SU-DHL-6 (cell line): ENCODE measurements at regions not wholly inside any gene's neighbourhood (a gene's known extent, or its start where the extent isn't known, plus 50 kb on each side); places are given as distances from the start of the nearest gene placed in this dataset.

ENCODE experiments used
- H2AFZ ChIP-seq: fragments of 200-600 bp; sonication (generic); 2 replicates; pipeline ENCODE4 v1.6.1; 2014; ENCODE audit warnings: low read depth, mild to moderate bottlenecking, moderate library complexity, mixed read lengths, antibody characterized with exemption, low read length; ENCODE audit not compliant: severe bottlenecking
- H3F3A ChIP-seq: fragments of 200-600 bp; shearing (Covaris generic); 2 replicates; pipeline ENCODE4 v1.6.0; 2016; ENCODE audit warnings: antibody characterized with exemption, mild to moderate bottlenecking; ENCODE audit not compliant: insufficient read depth
- H3K27ac ChIP-seq: fragments of 200-600 bp; sonication (generic); 2 replicates; pipeline ENCODE4 v1.5.1; 2016; ENCODE audit warnings: low read depth, mild to moderate bottlenecking, low read length, moderate library complexity, mixed read lengths
- H3K27me3 ChIP-seq: fragments of 200-600 bp; sonication (generic), shearing (Covaris generic); 2 replicates; pipeline ENCODE4 v1.6.0; 2014; ENCODE audit warnings: mild to moderate bottlenecking, low read length
- H3K36me3 ChIP-seq: fragments of 200-600 bp; sonication (generic); 2 replicates; pipeline ENCODE4 v1.6.1; 2014; ENCODE audit warnings: mild to moderate bottlenecking, low read length, mixed read lengths
- H3K4me2 ChIP-seq: fragments of 300-600, 200-600 bp; shearing (Covaris generic), sonication (generic); 2 replicates; pipeline ENCODE4 v1.6.0; 2014; ENCODE audit warnings: low read length, low read depth, mild to moderate bottlenecking; ENCODE audit not compliant: poor library complexity, severe bottlenecking
- H3K4me3 ChIP-seq: fragments of 200-600 bp; sonication (generic); 2 replicates; pipeline ENCODE4 v1.5.1; 2014; ENCODE audit warnings: antibody characterized with exemption, low read length, mild to moderate bottlenecking, mixed read lengths; ENCODE audit not compliant: insufficient read depth, poor library complexity, severe bottlenecking
- H3K79me2 ChIP-seq: fragments of 200-600 bp; sonication (generic); 2 replicates; pipeline ENCODE4 v1.6.1; 2014; ENCODE audit warnings: mild to moderate bottlenecking, low read length, moderate library complexity; ENCODE audit not compliant: insufficient read depth
- H3K9ac ChIP-seq: fragments of 200-600 bp; sonication (generic); 2 replicates; pipeline ENCODE4 v1.7.0; 2014; ENCODE audit warnings: mild to moderate bottlenecking, low read length
- H3K9me2 ChIP-seq: fragments of 200-600 bp; sonication (generic); replicated peaks from 2 replicates; pipeline ENCODE4 v1.6.1; 2014; ENCODE audit warnings: low read length; ENCODE audit not compliant: insufficient read depth
- H3K9me3 ChIP-seq: fragments of 200-600 bp; sonication (generic); 2 replicates; pipeline ENCODE4 v1.6.1; 2014; ENCODE audit warnings: low read length, mixed read lengths; ENCODE audit not compliant: insufficient read depth
- H4K20me1 ChIP-seq: fragments of 200-600 bp; sonication (generic); 2 replicates; pipeline ENCODE4 v1.6.1; 2014; ENCODE audit warnings: low read depth, mild to moderate bottlenecking, antibody characterized with exemption, low read length, moderate library complexity, mixed read lengths
- CTCF ChIP-seq: fragments of 200-600 bp; sonication (generic); IDR thresholded peaks from one replicate; pipeline ENCODE4 v1.5.1; 2017; ENCODE audit warnings: antibody characterized with exemption, mild to moderate bottlenecking, low read length, moderate library complexity; ENCODE audit not compliant: insufficient read depth, poor library complexity, severe bottlenecking
- EZH2phosphoT487 ChIP-seq: fragments of 200-600 bp; sonication (generic), shearing (Covaris generic); conservative IDR thresholded peaks from 2 replicates; pipeline ENCODE4 v1.6.1; 2018; ENCODE audit warnings: mild to moderate bottlenecking, antibody characterized with exemption, low read length, moderate library complexity, mixed read lengths

DNA sequence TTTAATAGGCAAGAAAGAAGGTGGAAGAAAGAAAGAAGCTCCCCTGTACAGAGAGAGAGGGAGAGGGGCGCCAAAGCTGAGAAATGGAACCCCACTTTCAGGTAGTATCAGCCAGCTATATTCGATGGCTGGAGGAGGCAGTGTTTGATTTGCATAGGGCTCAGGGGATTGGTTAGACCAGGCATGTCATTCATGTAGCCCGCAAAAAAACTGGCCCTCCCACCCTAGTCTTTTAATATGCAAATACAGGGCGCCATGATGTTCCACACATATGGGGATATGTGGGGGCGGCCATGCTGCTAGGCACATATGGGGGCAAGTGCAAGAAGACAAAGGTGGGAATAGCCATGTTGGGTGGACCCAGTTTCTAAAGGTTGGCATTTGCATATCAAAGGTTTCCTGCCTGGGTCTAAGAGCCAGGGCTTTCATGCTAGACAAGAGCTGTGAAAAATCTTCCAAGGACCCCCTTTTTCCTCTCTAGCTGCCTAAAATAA lies 174.4 kb upstream of the ADRA1B start:
- Histone ChIP-seq H3K9me3 (no peaks in the 10 kb centered on the region), H3K4me3 (no peak overlapping the region), H3K4me2 (no peak overlapping the region), H3K79me2 (no peaks in the 10 kb centered on the region), H3F3A (no peaks in the 10 kb centered on the region), H3K27ac (no peak overlapping the region), H3K9me2 (no peaks in the 10 kb centered on the region), H3K9ac (no peak overlapping the region), H2AFZ (no peak overlapping the region), H4K20me1 (no peaks in the 10 kb centered on the region), H3K27me3 (no peaks in the 10 kb centered on the region), H3K36me3 (no peaks in the 10 kb centered on the region)
- TF ChIP-seq EZH2phosphoT487 (no peak), CTCF (no peak)

DNA sequence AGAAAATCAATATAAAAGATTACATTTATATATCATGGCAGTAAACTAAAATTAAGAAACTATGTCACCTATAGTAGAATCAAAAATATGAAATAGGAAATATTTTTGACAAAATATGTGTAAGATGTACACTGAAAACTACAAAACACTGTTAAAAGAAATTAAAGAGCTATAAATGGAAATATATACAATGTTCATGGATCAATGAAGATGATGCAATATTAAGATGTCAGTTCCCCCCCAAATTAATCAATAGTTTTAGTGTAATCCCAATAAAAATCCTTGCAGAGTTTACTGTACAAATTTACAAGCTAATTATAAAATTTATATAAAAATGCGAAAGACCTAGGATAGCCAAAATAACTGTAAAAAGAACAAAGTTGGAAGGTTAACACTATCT lies 173.0 kb upstream of the ADRA1B start:
- Histone ChIP-seq H3K36me3 (no peaks in the 10 kb centered on the region), H3K4me3 (no peak overlapping the region), H3F3A (no peaks in the 10 kb centered on the region), H3K27me3 (no peaks in the 10 kb centered on the region), H4K20me1 (no peaks in the 10 kb centered on the region), H3K9me2 (no peaks in the 10 kb centered on the region), H3K9ac (no peak overlapping the region), H3K9me3 (no peaks in the 10 kb centered on the region), H3K4me2 (no peak overlapping the region), H3K27ac (no peak overlapping the region), H3K79me2 (no peaks in the 10 kb centered on the region), H2AFZ (no peak overlapping the region)
- no peak for TF ChIP-seq EZH2phosphoT487
- TF ChIP-seq CTCF: no peak

DNA sequence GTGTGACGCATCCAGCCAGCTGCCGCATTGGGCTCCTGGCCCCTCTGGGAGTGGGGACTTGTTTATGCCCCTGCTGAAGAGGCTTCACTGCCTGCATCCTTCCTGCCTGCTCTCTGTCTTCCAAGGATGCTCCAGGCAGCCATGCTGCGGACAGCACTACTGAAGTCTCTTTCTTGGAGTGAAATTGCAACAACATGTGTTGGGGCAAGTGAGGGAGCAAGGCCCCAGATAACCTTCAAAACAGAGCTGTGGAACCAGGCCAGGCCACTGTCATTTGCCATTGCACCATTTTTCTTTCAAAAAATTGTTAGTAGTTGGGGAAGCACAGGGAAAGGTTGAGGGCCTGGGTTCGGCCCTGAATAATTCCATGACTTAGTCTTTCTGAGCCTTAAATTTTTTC lies 169.6 kb upstream of the ADRA1B start:
- no peaks in the 10 kb centered on the region for H3K36me3 ChIP-seq
- no peak overlapping the region for H3K27ac ChIP-seq
- no peaks in the 10 kb centered on the region for H3K27me3 ChIP-seq
- H3K9me3 ChIP-seq: no peaks in the 10 kb centered on the region
- no peaks in the 10 kb centered on the region for H3K9me2 ChIP-seq
- H3F3A ChIP-seq: no peaks in the 10 kb centered on the region
- H2AFZ ChIP-seq: no peak overlapping the region
- H3K9ac ChIP-seq: no peak overlapping the region
- no peak overlapping the region for H3K4me2 ChIP-seq
- no peaks in the 10 kb centered on the region for H3K79me2 ChIP-seq
- H3K4me3 ChIP-seq: no peak overlapping the region
- no peaks in the 10 kb centered on the region for H4K20me1 ChIP-seq
- TF ChIP-seq CTCF: no peak
- no peak for TF ChIP-seq EZH2phosphoT487

DNA sequence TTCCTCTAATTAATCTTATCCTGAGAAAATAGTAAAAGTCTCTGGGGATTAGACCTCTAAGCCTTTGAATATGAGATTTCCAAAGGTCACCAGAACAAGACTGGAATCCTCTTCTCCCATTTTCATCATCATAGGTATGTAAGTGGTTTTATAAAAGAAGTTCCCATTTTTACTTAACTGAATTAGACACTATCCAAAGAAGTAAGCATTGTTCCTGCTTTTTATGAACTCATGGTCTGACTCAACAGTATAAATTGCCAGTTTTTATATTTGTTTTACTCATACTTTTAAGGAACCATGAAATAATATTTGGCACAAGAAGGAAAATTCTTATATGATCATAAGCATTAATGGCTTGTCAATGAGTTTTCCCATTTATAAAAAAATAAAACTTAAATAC lies 167.1 kb upstream of the ADRA1B start:
- H2AFZ ChIP-seq: no peak overlapping the region
- no peaks in the 10 kb centered on the region for H4K20me1 ChIP-seq
- no peak overlapping the region for H3K27ac ChIP-seq
- no peaks in the 10 kb centered on the region; the same call in 1 of the 2 replicates for H3K27me3 ChIP-seq
- no peak for TF ChIP-seq CTCF
- no peak for TF ChIP-seq EZH2phosphoT487
- H3K4me2 ChIP-seq: no peak overlapping the region
- H3K36me3 ChIP-seq: no peaks in the 10 kb centered on the region
- no peaks in the 10 kb centered on the region for H3K9me2 ChIP-seq
- H3F3A ChIP-seq: no peaks in the 10 kb centered on the region
- no peak overlapping the region for H3K4me3 ChIP-seq
- H3K9me3 ChIP-seq: no peaks in the 10 kb centered on the region
- no peak overlapping the region for H3K9ac ChIP-seq
- H3K79me2 ChIP-seq: no peaks in the 10 kb centered on the region
